ENCODE measurements at regions not wholly inside any gene's neighbourhood (a gene's known extent, or its start where the extent isn't known, plus 50 kb on each side); places are given as distances from the start of the nearest gene placed in this dataset.

GRCh38 chr6:50990750-50991446, 172.2 kb downstream of the TFAP2B start:
- Histone ChIP-seq H3K9me3 (ENCODE audit: control insufficient read depth, insufficient read depth, low read length) (no peaks in the 10 kb centered on the region), H4K20me1 (ENCODE audit: control insufficient read depth, insufficient read depth, low read depth, low read length) (no peaks in the 10 kb centered on the region), H3K4me1 (ENCODE audit: control insufficient read depth, low read length) (no peaks in the 10 kb centered on the region), H3K36me3 (ENCODE audit: control insufficient read depth, low read length) (no peaks in the 10 kb centered on the region), H3F3A (ENCODE audit: control insufficient read depth, insufficient read depth) (no peaks in the 10 kb centered on the region), H3K4me2 (ENCODE audit: low read length) (no peak overlapping the region), H3K79me2 (ENCODE audit: control insufficient read depth, low read length) (no peaks in the 10 kb centered on the region), H3K27ac (ENCODE audit: low read depth, low read length) (no peak overlapping the region), H3K9me2 (replicated peaks; ENCODE audit: control insufficient read depth, low read length) (no peaks in the 10 kb centered on the region), H3K27me3 (ENCODE audit: control insufficient read depth, low read length) (no peaks in the 10 kb centered on the region), H3K4me3 (ENCODE audit: low read length) (no peak overlapping the region)
- no peak for TF ChIP-seq EZH2phosphoT487 (IDR thresholded peaks at IDR 0.05; ENCODE audit: borderline replicate concordance, low read length)
- no peak for TF ChIP-seq CTCF (IDR thresholded peaks at IDR 0.05; ENCODE audit: low read depth, low read length, poor library complexity, severe bottlenecking)

GRCh38 chr6:50992232-50992631, 173.6 kb downstream of the TFAP2B start:
- Histone ChIP-seq H3K27ac (ENCODE audit: low read depth, low read length) (no peak overlapping the region), H3K79me2 (ENCODE audit: control insufficient read depth, low read length) (no peaks in the 10 kb centered on the region), H4K20me1 (ENCODE audit: control insufficient read depth, insufficient read depth, low read depth, low read length) (no peaks in the 10 kb centered on the region), H3K27me3 (ENCODE audit: control insufficient read depth, low read length) (no peaks in the 10 kb centered on the region), H3K4me1 (ENCODE audit: control insufficient read depth, low read length) (no peaks in the 10 kb centered on the region), H3K36me3 (ENCODE audit: control insufficient read depth, low read length) (no peaks in the 10 kb centered on the region), H3K9me2 (replicated peaks; ENCODE audit: control insufficient read depth, low read length) (no peaks in the 10 kb centered on the region), H3K4me2 (ENCODE audit: low read length) (no peak overlapping the region), H3F3A (ENCODE audit: control insufficient read depth, insufficient read depth) (no peaks in the 10 kb centered on the region), H3K4me3 (ENCODE audit: low read length) (no peak overlapping the region), H3K9me3 (ENCODE audit: control insufficient read depth, insufficient read depth, low read length) (no peaks in the 10 kb centered on the region)
- TF ChIP-seq CTCF (IDR thresholded peaks at IDR 0.05; ENCODE audit: low read depth, low read length, poor library complexity, severe bottlenecking): no peak
- no peak for TF ChIP-seq EZH2phosphoT487 (IDR thresholded peaks at IDR 0.05; ENCODE audit: borderline replicate concordance, low read length)

DNA sequence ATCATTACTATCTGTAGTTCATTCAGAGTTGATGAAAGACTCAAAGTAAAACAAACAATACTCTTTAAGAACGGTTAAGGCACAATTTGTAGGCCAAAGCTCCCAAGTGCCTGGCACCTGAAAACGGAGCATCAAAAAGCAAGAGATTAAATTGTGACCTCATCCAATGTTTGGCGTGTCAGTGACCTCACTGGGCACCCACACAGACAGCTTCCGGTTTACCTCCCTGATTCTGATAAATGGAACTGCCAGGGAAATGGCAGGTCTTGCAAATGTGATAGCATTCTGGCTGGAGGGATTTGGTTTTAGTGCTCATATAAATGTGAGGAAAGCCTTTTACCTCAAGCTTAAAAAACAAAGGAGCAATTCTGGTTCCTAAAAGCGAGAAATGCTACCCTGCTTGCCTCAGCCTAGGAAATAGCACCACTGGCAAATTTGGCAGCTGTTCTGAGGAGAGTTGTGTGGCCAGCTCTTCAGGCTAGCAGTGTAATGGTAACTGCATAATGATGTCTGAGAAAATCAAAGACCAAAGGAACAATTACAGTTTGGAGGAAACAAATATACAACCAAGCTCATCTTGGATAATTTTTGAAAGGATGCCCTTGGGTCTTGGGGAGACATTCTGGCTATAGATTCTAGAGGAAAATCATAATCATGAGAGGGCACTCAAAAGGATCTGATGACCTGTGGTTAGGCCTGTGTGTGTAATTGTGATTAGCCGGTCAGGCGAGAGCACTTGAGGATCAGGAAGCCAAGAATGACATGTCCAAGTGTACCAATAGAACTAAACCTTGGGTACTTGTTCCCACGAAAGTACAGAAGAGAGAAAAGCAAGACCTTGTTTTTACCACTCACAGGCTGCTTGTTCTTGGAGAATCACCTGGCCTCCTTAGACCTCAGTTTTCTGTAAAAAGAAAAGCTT, 174.3 kb downstream of the TFAP2B start:
- no peaks in the 10 kb centered on the region for H3K4me1 ChIP-seq (ENCODE audit: control insufficient read depth, low read length)
- no peak for TF ChIP-seq CTCF (IDR thresholded peaks at IDR 0.05; ENCODE audit: low read depth, low read length, poor library complexity, severe bottlenecking)
- TF ChIP-seq EZH2phosphoT487 (IDR thresholded peaks at IDR 0.05; ENCODE audit: borderline replicate concordance, low read length): no peak
- H3K36me3 ChIP-seq (ENCODE audit: control insufficient read depth, low read length): no peaks in the 10 kb centered on the region
- H3K79me2 ChIP-seq (ENCODE audit: control insufficient read depth, low read length): no peaks in the 10 kb centered on the region
- no peaks in the 10 kb centered on the region for H3K27me3 ChIP-seq (ENCODE audit: control insufficient read depth, low read length)
- H4K20me1 ChIP-seq (ENCODE audit: control insufficient read depth, insufficient read depth, low read depth, low read length): no peaks in the 10 kb centered on the region
- H3K4me2 ChIP-seq (ENCODE audit: low read length): no peak overlapping the region
- H3K9me2 ChIP-seq (replicated peaks; ENCODE audit: control insufficient read depth, low read length): no peaks in the 10 kb centered on the region
- H3K27ac ChIP-seq (ENCODE audit: low read depth, low read length): no peak overlapping the region
- no peaks in the 10 kb centered on the region for H3F3A ChIP-seq (ENCODE audit: control insufficient read depth, insufficient read depth)
- H3K4me3 ChIP-seq (ENCODE audit: low read length): no peak overlapping the region
- H3K9me3 ChIP-seq (ENCODE audit: control insufficient read depth, insufficient read depth, low read length): no peaks in the 10 kb centered on the region
